Fibroblast of lung (primary cell): ENCODE measurements at regions not wholly inside any gene's neighbourhood (a gene's known extent, or its start where the extent isn't known, plus 50 kb on each side); places are given as distances from the start of the nearest gene placed in this dataset.

ENCODE experiments used
- EZH2 ChIP-seq: IDR thresholded peaks from 2 replicates; pipeline ENCODE4 v1.5.1; 2012; ENCODE audit warnings: low read length, control low read depth, mild to moderate bottlenecking; ENCODE audit errors: missing control alignments
- TF ChIP-seq, protein P1 (sequence below), 2 donors: IDR thresholded peaks in 1 of 2; conservative IDR thresholded peaks in 1 of 2; 1 replicate in 1 of 2; 2 replicates in 1 of 2; pipeline ENCODE4 v1.5.1; 2011 to 2012; ENCODE audit warnings: low read length in 2 of 2, control low read depth in 1 of 2, inconsistent platforms in 1 of 2, low read depth in 1 of 2, mild to moderate bottlenecking in 1 of 2

GRCh38 chr2:173649527-173650219, 295.0 kb downstream of the CDCA7 start:
- TF ChIP-seq, protein P1, sequence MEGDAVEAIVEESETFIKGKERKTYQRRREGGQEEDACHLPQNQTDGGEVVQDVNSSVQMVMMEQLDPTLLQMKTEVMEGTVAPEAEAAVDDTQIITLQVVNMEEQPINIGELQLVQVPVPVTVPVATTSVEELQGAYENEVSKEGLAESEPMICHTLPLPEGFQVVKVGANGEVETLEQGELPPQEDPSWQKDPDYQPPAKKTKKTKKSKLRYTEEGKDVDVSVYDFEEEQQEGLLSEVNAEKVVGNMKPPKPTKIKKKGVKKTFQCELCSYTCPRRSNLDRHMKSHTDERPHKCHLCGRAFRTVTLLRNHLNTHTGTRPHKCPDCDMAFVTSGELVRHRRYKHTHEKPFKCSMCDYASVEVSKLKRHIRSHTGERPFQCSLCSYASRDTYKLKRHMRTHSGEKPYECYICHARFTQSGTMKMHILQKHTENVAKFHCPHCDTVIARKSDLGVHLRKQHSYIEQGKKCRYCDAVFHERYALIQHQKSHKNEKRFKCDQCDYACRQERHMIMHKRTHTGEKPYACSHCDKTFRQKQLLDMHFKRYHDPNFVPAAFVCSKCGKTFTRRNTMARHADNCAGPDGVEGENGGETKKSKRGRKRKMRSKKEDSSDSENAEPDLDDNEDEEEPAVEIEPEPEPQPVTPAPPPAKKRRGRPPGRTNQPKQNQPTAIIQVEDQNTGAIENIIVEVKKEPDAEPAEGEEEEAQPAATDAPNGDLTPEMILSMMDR (conservative IDR thresholded peaks at IDR 0.05 in 1 of 2, IDR thresholded peaks at IDR 0.05 in 1 of 2; ENCODE audit: low read depth in 1 of 2, low read length in 2 of 2), result no peak
- TF ChIP-seq EZH2, result no peak
